Hepatic stellate cell (primary cell): ENCODE measurements at regions not wholly inside any gene's neighbourhood (a gene's known extent, or its start where the extent isn't known, plus 50 kb on each side); places are given as distances from the start of the nearest gene placed in this dataset.
"Not testable (repeated sequence)": the region's sequence is repeated elsewhere in the genome, so short reads cannot be mapped to it uniquely, and the experiment has no call there.

ENCODE experiments used
- DNase-seq: peaks from one replicate; pipeline ENCODE4 v3.0.0; 2011; ENCODE audit warnings: low spot score

GRCh38 chr16:60271025-60271771 is 1537.1 kb upstream of the GOT2 start:
- DNase-seq, result no peak

GRCh38 chr16:60261425-60261824 is 1527.3 kb upstream of the GOT2 start:
- DNase-seq, result no peak

- no peak for DNase-seq
Measured at GRCh38 chr16:60259956-60260355, 1525.8 kb upstream of the GOT2 start.

- DNase-seq, result no peak
Measured at GRCh38 chr16:60246086-60246485, 1512.0 kb upstream of the GOT2 start.

- no peak for DNase-seq
Measured at GRCh38 chr16:60241671-60242070, 1507.6 kb upstream of the GOT2 start.

- DNase-seq, result no peak
Measured at GRCh38 chr16:60230666-60231065, 1496.5 kb upstream of the GOT2 start.

GRCh38 chr16:60225541-60225940 is 1491.4 kb upstream of the GOT2 start:
- no peak for DNase-seq

- no peak for DNase-seq
Measured at GRCh38 chr16:60217787-60218186, 1483.7 kb upstream of the GOT2 start.

- DNase-seq, result no peak
Measured at GRCh38 chr16:60214311-60214710, 1480.2 kb upstream of the GOT2 start.

GRCh38 chr16:60206516-60206915 is 1472.4 kb upstream of the GOT2 start:
- DNase-seq, result no peak

GRCh38 chr16:60204181-60204580 is 1470.1 kb upstream of the GOT2 start:
- DNase-seq, result no peak

GRCh38 chr16:60203525-60204124 is 1469.5 kb upstream of the GOT2 start:
- no peak for DNase-seq

- DNase-seq, result not testable (repeated sequence)
Measured at GRCh38 chr16:60200729-60201128, 1466.6 kb upstream of the GOT2 start.

- no peak for DNase-seq
Measured at GRCh38 chr16:60200161-60200560, 1466.0 kb upstream of the GOT2 start.

GRCh38 chr16:60199150-60199549 is 1465.0 kb upstream of the GOT2 start:
- DNase-seq, result no peak

- DNase-seq, result no peak
Measured at GRCh38 chr16:60181536-60181935, 1447.4 kb upstream of the GOT2 start.

GRCh38 chr16:60180609-60181008 is 1446.5 kb upstream of the GOT2 start:
- no peak for DNase-seq

- DNase-seq, result no peak
Measured at GRCh38 chr16:60170196-60170595, 1436.1 kb upstream of the GOT2 start.

- no peak for DNase-seq
Measured at GRCh38 chr16:60166111-60166510, 1432.0 kb upstream of the GOT2 start.

- no peak for DNase-seq
Measured at GRCh38 chr16:60151987-60152386, 1417.9 kb upstream of the GOT2 start.

GRCh38 chr16:60150907-60151306 is 1416.8 kb upstream of the GOT2 start:
- no peak for DNase-seq

- DNase-seq, result no peak
Measured at GRCh38 chr16:60143348-60143705, 1409.2 kb upstream of the GOT2 start.

- DNase-seq, result no peak
Measured at GRCh38 chr16:60142619-60143347, 1408.7 kb upstream of the GOT2 start.
